Fibroblast of lung (primary cell): ENCODE measurements at regions not wholly inside any gene's neighbourhood (a gene's known extent, or its start where the extent isn't known, plus 50 kb on each side); places are given as distances from the start of the nearest gene placed in this dataset.
"Not testable (repeated sequence)": the region's sequence is repeated elsewhere in the genome, so short reads cannot be mapped to it uniquely, and the experiment has no call there.

Experiments used
- DNase-seq, 2 donors: peaks; one replicate each; pipeline versions ENCODE4 v3.0.0 to v3.0.0-alpha.2; 2010; ENCODE audit warnings: low read depth in 2 of 2
- H2AFZ ChIP-seq: 2 replicates; pipeline ENCODE4 v1.5.1; 2012; ENCODE audit warnings: low read length, control low read depth, inconsistent platforms
- H3K27ac ChIP-seq: 2 replicates; pipeline ENCODE4 v1.5.1; 2011; ENCODE audit warnings: low read length, control low read depth; ENCODE audit not compliant: insufficient read depth
- H3K27me3 ChIP-seq: 2 replicates; pipeline ENCODE4 v1.5.1; 2011; ENCODE audit warnings: mild to moderate bottlenecking, low read length; ENCODE audit not compliant: control insufficient read depth, insufficient read depth
- H3K36me3 ChIP-seq: 2 replicates; pipeline ENCODE4 v1.5.1; 2011; ENCODE audit warnings: low read length; ENCODE audit not compliant: control insufficient read depth, insufficient read depth
- H3K4me1 ChIP-seq: 2 replicates; pipeline ENCODE4 v1.5.1; 2011; ENCODE audit warnings: low read length; ENCODE audit not compliant: control insufficient read depth, insufficient read depth; ENCODE audit errors: extremely low read depth
- H3K4me2 ChIP-seq: 2 replicates; pipeline ENCODE4 v1.5.1; 2011; ENCODE audit warnings: low read length, control low read depth; ENCODE audit not compliant: insufficient read depth; ENCODE audit errors: extremely low read depth
- H3K4me3 ChIP-seq, 4 experiments: fragments of 200-600 bp in 1 of 4; sonication (generic) in 1 of 4; replicated peaks in 1 of 4; 2 replicates each; pipeline ENCODE4 v1.5.1; 2011 to 2016; ENCODE audit warnings: low read length in 4 of 4, low read depth in 3 of 4, mild to moderate bottlenecking in 3 of 4, control low read depth in 2 of 4, inconsistent platforms in 1 of 4, mixed read lengths in 1 of 4; ENCODE audit not compliant: insufficient read depth in 1 of 4; ENCODE audit errors: control extremely low read depth in 1 of 4
- H3K79me2 ChIP-seq: 2 replicates; pipeline ENCODE4 v1.5.1; 2012; ENCODE audit warnings: mild to moderate bottlenecking, low read length, inconsistent platforms; ENCODE audit not compliant: control insufficient read depth, insufficient read depth
- H3K9ac ChIP-seq: 2 replicates; pipeline ENCODE4 v1.5.1; 2011; ENCODE audit warnings: mild to moderate bottlenecking, low read length, control low read depth; ENCODE audit not compliant: insufficient read depth
- H3K9me3 ChIP-seq: 2 replicates; pipeline ENCODE4 v1.5.1; 2012; ENCODE audit warnings: low read depth, low read length; ENCODE audit not compliant: control insufficient read depth, insufficient read depth
- H4K20me1 ChIP-seq: 2 replicates; pipeline ENCODE4 v1.5.1; 2011; ENCODE audit warnings: low read length; ENCODE audit not compliant: control insufficient read depth, insufficient read depth; ENCODE audit errors: extremely low read depth
- CTCF ChIP-seq, 2 donors: IDR thresholded peaks in 1 of 2; conservative IDR thresholded peaks in 1 of 2; 1 replicate in 1 of 2; 2 replicates in 1 of 2; pipeline ENCODE4 v1.5.1; 2011 to 2012; ENCODE audit warnings: low read length in 2 of 2, control low read depth in 1 of 2, inconsistent platforms in 1 of 2, low read depth in 1 of 2, mild to moderate bottlenecking in 1 of 2
- EZH2 ChIP-seq: IDR thresholded peaks from 2 replicates; pipeline ENCODE4 v1.5.1; 2012; ENCODE audit warnings: low read length, control low read depth, mild to moderate bottlenecking; ENCODE audit errors: missing control alignments

DNA sequence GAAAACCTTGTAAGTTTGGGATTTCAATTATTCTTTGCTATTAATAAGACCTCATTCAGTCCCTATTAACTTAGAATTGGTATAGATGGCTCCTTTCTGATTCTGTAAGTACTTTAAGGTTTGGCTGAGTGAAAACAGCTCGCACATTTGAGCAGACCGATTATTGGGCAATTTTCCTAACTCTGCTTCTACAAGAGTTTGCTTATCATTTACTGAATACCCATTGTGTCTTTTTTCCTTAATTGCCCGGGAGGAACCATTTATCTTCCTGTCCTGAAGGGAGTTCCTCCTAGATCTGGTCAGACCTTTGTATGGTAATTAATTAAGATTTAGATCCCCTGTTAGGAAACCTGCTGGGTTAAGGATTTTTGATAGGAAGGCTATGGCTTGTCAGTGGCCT lies 92.8 kb downstream of the EBLN2 start:
- H3K9ac ChIP-seq, result not testable (repeated sequence)

DNA sequence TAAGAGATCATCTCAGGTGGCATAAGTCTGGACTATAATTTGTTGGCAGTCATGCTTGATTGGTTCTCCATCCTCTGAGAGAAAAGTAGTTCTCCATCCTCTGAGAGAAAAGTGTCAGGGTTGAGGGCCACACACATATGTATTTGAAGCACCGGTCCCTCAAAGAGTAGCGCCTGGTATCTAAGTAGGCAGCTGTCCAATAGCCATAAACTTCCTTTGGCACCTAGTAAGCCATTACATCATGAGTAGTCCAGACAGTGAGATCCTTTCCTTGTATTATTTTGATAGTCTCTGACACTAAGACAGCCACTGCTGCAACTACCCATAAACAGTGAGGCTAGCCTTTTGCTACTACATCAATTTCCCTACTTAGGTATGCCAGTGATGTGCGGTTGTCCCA lies 94.0 kb downstream of the EBLN2 start:
- not testable (repeated sequence) for H3K27me3 ChIP-seq, H4K20me1 ChIP-seq, DNase-seq, H2AFZ ChIP-seq, H3K4me3 ChIP-seq, H3K4me1 ChIP-seq, H3K27ac ChIP-seq, H3K4me2 ChIP-seq, H3K9ac ChIP-seq, H3K36me3 ChIP-seq, H3K9me3 ChIP-seq, H3K79me2 ChIP-seq

More for the DNA sequence above, 92.8 kb downstream of the EBLN2 start:
- not testable (repeated sequence) for H3K4me1 ChIP-seq, H3K27ac ChIP-seq, H3K9me3 ChIP-seq, H3K27me3 ChIP-seq, H3K79me2 ChIP-seq, H2AFZ ChIP-seq, H3K36me3 ChIP-seq, DNase-seq, H3K4me2 ChIP-seq, H4K20me1 ChIP-seq, H3K4me3 ChIP-seq

- Histone ChIP-seq H3K27ac (no peak overlapping the region), H3K4me2 (no peak overlapping the region), H3K4me1 (no peaks in the 10 kb centered on the region), H4K20me1 (no peaks in the 10 kb centered on the region), H3K27me3 (no peaks in the 10 kb centered on the region), H3K79me2 (no peaks in the 10 kb centered on the region), H3K4me3 (no peak overlapping the region), H3K9me3 (no peaks in the 10 kb centered on the region), H2AFZ (no peak overlapping the region), H3K9ac (no peak overlapping the region), H3K36me3 (no peaks in the 10 kb centered on the region)
- DNase-seq, result no peak
- TF ChIP-seq EZH2 (no peak), CTCF (conservative IDR thresholded peaks at IDR 0.05 in 1 of 2, IDR thresholded peaks at IDR 0.05 in 1 of 2; ENCODE audit: low read depth in 1 of 2, low read length in 2 of 2) (no peak)
These were observed 103.2 kb downstream of the EBLN2 start for GRCh38 chr3:73164622-73165021.

DNA sequence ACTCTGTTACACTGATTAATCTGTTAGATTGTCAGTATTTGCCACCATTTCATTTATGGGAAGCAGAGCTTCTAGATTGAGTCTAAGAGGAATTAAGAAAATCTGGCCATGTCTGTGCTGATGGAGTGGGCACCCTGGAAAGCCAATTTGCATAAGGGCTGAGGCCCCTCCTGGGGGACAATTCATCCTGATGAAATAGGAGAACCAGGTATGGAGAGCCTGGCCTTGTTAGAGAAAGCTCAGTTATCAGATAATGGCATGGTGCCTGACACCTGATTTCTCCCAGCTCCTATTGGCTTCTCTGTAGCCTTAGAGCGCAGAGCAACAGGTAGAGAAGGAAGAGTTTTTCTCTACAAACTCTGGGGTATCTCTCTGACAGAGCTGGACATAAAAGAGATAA lies 114.2 kb downstream of the EBLN2 start:
- Histone ChIP-seq H2AFZ (no peak overlapping the region), H3K36me3 (no peaks in the 10 kb centered on the region), H3K9ac (no peak overlapping the region), H3K4me3 (no peak overlapping the region), H3K27me3 (no peaks in the 10 kb centered on the region), H4K20me1 (no peaks in the 10 kb centered on the region), H3K4me2 (no peak overlapping the region), H3K4me1 (no peaks in the 10 kb centered on the region), H3K9me3 (no peaks in the 10 kb centered on the region), H3K79me2 (no peaks in the 10 kb centered on the region), H3K27ac (no peak overlapping the region)
- DNase-seq, result no peak
- TF ChIP-seq CTCF (conservative IDR thresholded peaks at IDR 0.05 in 1 of 2, IDR thresholded peaks at IDR 0.05 in 1 of 2; ENCODE audit: low read depth in 1 of 2, low read length in 2 of 2), result no peak
